ENCODE measurements at regions not wholly inside any gene's neighbourhood (a gene's known extent, or its start where the extent isn't known, plus 50 kb on each side); places are given as distances from the start of the nearest gene placed in this dataset.

- Histone ChIP-seq H3K27me3 (ENCODE audit: control insufficient read depth, insufficient read depth, low read length) (no peaks in the 10 kb centered on the region), H3K4me3 (ENCODE audit: low read length in 3 of 3) (no peak overlapping the region), H3K36me3 (ENCODE audit: control insufficient read depth in 2 of 3, insufficient read depth in 3 of 3, low read length in 3 of 3) (no peaks in the 10 kb centered on the region), H3K4me1 (ENCODE audit: control insufficient read depth in 2 of 3, insufficient read depth in 2 of 3, low read depth in 1 of 3, low read length in 3 of 3) (no peaks in the 10 kb centered on the region), H3K9me3 (ENCODE audit: control insufficient read depth in 2 of 3, insufficient read depth in 1 of 3, low read length in 3 of 3) (no peaks in the 10 kb centered on the region), H3K27ac (ENCODE audit: low read depth in 2 of 2, low read length in 2 of 2) (no peak overlapping the region), H3K9ac (ENCODE audit: low read length in 3 of 3) (no peak overlapping the region)
- FAIRE-seq: no peak
- intact Hi-C loops (cut with DNase I): no loop called here
- TF ChIP-seq CTCF (IDR thresholded peaks at IDR 0.05; ENCODE audit: borderline replicate concordance, extremely low read depth, insufficient read depth): no peak
- DNase-seq: no peak
These were observed 779.5 kb downstream of the METTL15 start for GRCh38 chr11:28887681-28888080.

- no peak for TF ChIP-seq CTCF (IDR thresholded peaks at IDR 0.05; ENCODE audit: borderline replicate concordance, extremely low read depth, insufficient read depth)
- Histone ChIP-seq H3K9ac (ENCODE audit: low read length in 3 of 3) (no peak overlapping the region), H3K36me3 (ENCODE audit: control insufficient read depth in 2 of 3, insufficient read depth in 3 of 3, low read length in 3 of 3) (no peaks in the 10 kb centered on the region), H3K9me3 (ENCODE audit: control insufficient read depth in 2 of 3, insufficient read depth in 1 of 3, low read length in 3 of 3) (no peaks in the 10 kb centered on the region), H3K4me1 (ENCODE audit: control insufficient read depth in 2 of 3, insufficient read depth in 2 of 3, low read depth in 1 of 3, low read length in 3 of 3) (no peaks in the 10 kb centered on the region), H3K4me3 (ENCODE audit: low read length in 3 of 3) (no peak overlapping the region), H3K27ac (ENCODE audit: low read depth in 2 of 2, low read length in 2 of 2) (no peak overlapping the region), H3K27me3 (ENCODE audit: control insufficient read depth, insufficient read depth, low read length) (no peaks in the 10 kb centered on the region)
- DNase-seq (no peak), FAIRE-seq (no peak)
- intact Hi-C loops (cut with DNase I): no loop called here
These were observed 771.7 kb downstream of the METTL15 start for GRCh38 chr11:28879869-28880268.

- no peak overlapping the region for H3K4me3 ChIP-seq (ENCODE audit: low read length in 3 of 3)
- DNase-seq (no peak), FAIRE-seq (no peak)
- TF ChIP-seq CTCF (IDR thresholded peaks at IDR 0.05; ENCODE audit: borderline replicate concordance, extremely low read depth, insufficient read depth): no peak
- no peaks in the 10 kb centered on the region for H3K27me3 ChIP-seq (ENCODE audit: control insufficient read depth, insufficient read depth, low read length)
- intact Hi-C loops (cut with DNase I): no loop called here
- no peak overlapping the region for H3K9ac ChIP-seq (ENCODE audit: low read length in 3 of 3)
- no peaks in the 10 kb centered on the region for H3K4me1 ChIP-seq (ENCODE audit: control insufficient read depth in 2 of 3, insufficient read depth in 2 of 3, low read depth in 1 of 3, low read length in 3 of 3)
- H3K27ac ChIP-seq (ENCODE audit: low read depth in 2 of 2, low read length in 2 of 2): no peak overlapping the region
- H3K36me3 ChIP-seq (ENCODE audit: control insufficient read depth in 2 of 3, insufficient read depth in 3 of 3, low read length in 3 of 3): no peaks in the 10 kb centered on the region
- H3K9me3 ChIP-seq (ENCODE audit: control insufficient read depth in 2 of 3, insufficient read depth in 1 of 3, low read length in 3 of 3): no peaks in the 10 kb centered on the region
These were observed 769.8 kb downstream of the METTL15 start for GRCh38 chr11:28878025-28878424.

- no peaks in the 10 kb centered on the region for H3K36me3 ChIP-seq (ENCODE audit: control insufficient read depth in 2 of 3, insufficient read depth in 3 of 3, low read length in 3 of 3)
- no peak overlapping the region for H3K9ac ChIP-seq (ENCODE audit: low read length in 3 of 3)
- H3K4me3 ChIP-seq (ENCODE audit: low read length in 3 of 3): no peak overlapping the region
- no peaks in the 10 kb centered on the region for H3K4me1 ChIP-seq (ENCODE audit: control insufficient read depth in 2 of 3, insufficient read depth in 2 of 3, low read depth in 1 of 3, low read length in 3 of 3)
- H3K27me3 ChIP-seq (ENCODE audit: control insufficient read depth, insufficient read depth, low read length): no peaks in the 10 kb centered on the region
- H3K9me3 ChIP-seq (ENCODE audit: control insufficient read depth in 2 of 3, insufficient read depth in 1 of 3, low read length in 3 of 3): no peaks in the 10 kb centered on the region
- TF ChIP-seq CTCF (IDR thresholded peaks at IDR 0.05; ENCODE audit: borderline replicate concordance, extremely low read depth, insufficient read depth): no peak
- intact Hi-C loops (cut with DNase I): no loop called here
- DNase-seq: no peak
- no peak for FAIRE-seq
- H3K27ac ChIP-seq (ENCODE audit: low read depth in 2 of 2, low read length in 2 of 2): no peak overlapping the region
These were observed 769.2 kb downstream of the METTL15 start for GRCh38 chr11:28877340-28877739.

All from kidney (tissue), 13 donors.